ENCODE measurements at regions not wholly inside any gene's neighbourhood (a gene's known extent, or its start where the extent isn't known, plus 50 kb on each side); places are given as distances from the start of the nearest gene placed in this dataset.

GRCh38 chr10:108064746-108065260, 900.3 kb upstream of the SORCS1 start:
- Mint-ChIP-seq H3K27me3 (ENCODE audit: insufficient read depth, unreplicated experiment) (no peaks in the 10 kb centered on the region), H3K27ac (ENCODE audit: unreplicated experiment) (no peak overlapping the region), H3K4me1 (ENCODE audit: low read depth, unreplicated experiment) (no peaks in the 10 kb centered on the region), H3K36me3 (ENCODE audit: insufficient read depth, unreplicated experiment) (no peaks in the 10 kb centered on the region), H3K4me3 (ENCODE audit: unreplicated experiment) (no peak overlapping the region), H3K9me3 (ENCODE audit: unreplicated experiment) (no peaks in the 10 kb centered on the region)
- Histone ChIP-seq H3K4me1 (peaks cover 10% of the 10 kb centered on the region; the same call in 1 of the 2 replicates), H3K9me3 (no peaks in the 10 kb centered on the region), H3K27me3 (replicated peaks; ENCODE audit: control insufficient read depth, insufficient read depth, low read length) (no peaks in the 10 kb centered on the region), H3K36me3 (ENCODE audit: control insufficient read depth, insufficient read depth, low read length) (no peaks in the 10 kb centered on the region), H3K4me3 (ENCODE audit: low read depth, low read length) (no peak overlapping the region)
- intact Hi-C loops (cut with micrococcal nuclease; ENCODE audit: unreplicated experiment) = no loop called here
- no TSS peak for BruUV-seq (replicated peaks)
- ChIA-PET POLR2A (no interaction called here), CTCF (no interaction called here)
- no peak for TF ChIP-seq CTCF (IDR thresholded peaks at IDR 0.05; ENCODE audit: insufficient read depth in 1 of 2, low read depth in 1 of 2, low read length in 1 of 2, severe bottlenecking in 1 of 2, unreplicated experiment in 1 of 2)
- DNase-seq = no peak

GRCh38 chr10:108060246-108060645, 895.7 kb upstream of the SORCS1 start:
- no peaks in the 10 kb centered on the region for H3K4me1 Mint-ChIP-seq (ENCODE audit: low read depth, unreplicated experiment)
- H3K4me1 ChIP-seq = peaks cover 10% of the 10 kb centered on the region; the same call in 1 of the 2 replicates
- ChIA-PET POLR2A (no interaction called here), CTCF (no interaction called here)
- no peak overlapping the region for H3K4me3 ChIP-seq (ENCODE audit: low read depth, low read length)
- H3K27me3 ChIP-seq (replicated peaks; ENCODE audit: control insufficient read depth, insufficient read depth, low read length) = no peaks in the 10 kb centered on the region
- BruUV-seq (replicated peaks) = no TSS peak
- no peaks in the 10 kb centered on the region for H3K27me3 Mint-ChIP-seq (ENCODE audit: insufficient read depth, unreplicated experiment)
- H3K27ac Mint-ChIP-seq (ENCODE audit: unreplicated experiment) = no peak overlapping the region
- no peaks in the 10 kb centered on the region for H3K36me3 ChIP-seq (ENCODE audit: control insufficient read depth, insufficient read depth, low read length)
- H3K9me3 ChIP-seq = no peaks in the 10 kb centered on the region
- H3K36me3 Mint-ChIP-seq (ENCODE audit: insufficient read depth, unreplicated experiment) = no peaks in the 10 kb centered on the region
- no peak overlapping the region for H3K4me3 Mint-ChIP-seq (ENCODE audit: unreplicated experiment)
- H3K9me3 Mint-ChIP-seq (ENCODE audit: unreplicated experiment) = peaks cover 11% of the 10 kb centered on the region
- DNase-seq = no peak
- no peak for TF ChIP-seq CTCF (IDR thresholded peaks at IDR 0.05; ENCODE audit: insufficient read depth in 1 of 2, low read depth in 1 of 2, low read length in 1 of 2, severe bottlenecking in 1 of 2, unreplicated experiment in 1 of 2)
- intact Hi-C loops (cut with micrococcal nuclease; ENCODE audit: unreplicated experiment) = no loop called here

GRCh38 chr10:108055506-108055905, 891.0 kb upstream of the SORCS1 start:
- ChIA-PET POLR2A (no interaction called here), CTCF (no interaction called here)
- H3K9me3 ChIP-seq = no peaks in the 10 kb centered on the region
- Mint-ChIP-seq H3K4me1 (ENCODE audit: low read depth, unreplicated experiment) (no peaks in the 10 kb centered on the region), H3K9me3 (ENCODE audit: unreplicated experiment) (peaks cover 22% of the 10 kb centered on the region), H3K36me3 (ENCODE audit: insufficient read depth, unreplicated experiment) (no peaks in the 10 kb centered on the region), H3K4me3 (ENCODE audit: unreplicated experiment) (no peak overlapping the region), H3K27ac (ENCODE audit: unreplicated experiment) (no peak overlapping the region), H3K27me3 (ENCODE audit: insufficient read depth, unreplicated experiment) (no peaks in the 10 kb centered on the region)
- no peak for TF ChIP-seq CTCF (IDR thresholded peaks at IDR 0.05; ENCODE audit: insufficient read depth in 1 of 2, low read depth in 1 of 2, low read length in 1 of 2, severe bottlenecking in 1 of 2, unreplicated experiment in 1 of 2)
- DNase-seq = no peak
- no TSS peak for BruUV-seq (replicated peaks)
- intact Hi-C loops (cut with micrococcal nuclease; ENCODE audit: unreplicated experiment) = no loop called here
- no peaks in the 10 kb centered on the region for H3K27me3 ChIP-seq (replicated peaks; ENCODE audit: control insufficient read depth, insufficient read depth, low read length)
- no peak overlapping the region for H3K4me3 ChIP-seq (ENCODE audit: low read depth, low read length)
- H3K36me3 ChIP-seq (ENCODE audit: control insufficient read depth, insufficient read depth, low read length) = no peaks in the 10 kb centered on the region
- peaks cover 5% of the 10 kb centered on the region; the same call in 1 of the 2 replicates for H3K4me1 ChIP-seq
